ENCODE measurements at regions not wholly inside any gene's neighbourhood (a gene's known extent, or its start where the extent isn't known, plus 50 kb on each side); places are given as distances from the start of the nearest gene placed in this dataset.
"Not testable (repeated sequence)": the region's sequence is repeated elsewhere in the genome, so short reads cannot be mapped to it uniquely, and the experiment has no call there.

GRCh38 chr16:26569793-26570192 lies 496.9 kb upstream of the C16orf82 start:
- no peak for DNase-seq (ENCODE audit: low read depth in 2 of 2, low spot score in 1 of 2)

GRCh38 chr16:26578748-26579147 lies 488.0 kb upstream of the C16orf82 start:
- DNase-seq (ENCODE audit: low read depth in 2 of 2, low spot score in 1 of 2): no peak

- DNase-seq (ENCODE audit: low read depth in 2 of 2, low spot score in 1 of 2): no peak
These were observed 482.9 kb upstream of the C16orf82 start for GRCh38 chr16:26583803-26584202.

GRCh38 chr16:26593700-26594099 lies 473.0 kb upstream of the C16orf82 start:
- DNase-seq (ENCODE audit: low read depth in 2 of 2, low spot score in 1 of 2): no peak

GRCh38 chr16:26594666-26595065 lies 472.1 kb upstream of the C16orf82 start:
- no peak for DNase-seq (ENCODE audit: low read depth in 2 of 2, low spot score in 1 of 2)

- no peak for DNase-seq (ENCODE audit: low read depth in 2 of 2, low spot score in 1 of 2)
These were observed 471.5 kb upstream of the C16orf82 start for GRCh38 chr16:26595199-26595598.

GRCh38 chr16:26596033-26596432 lies 470.7 kb upstream of the C16orf82 start:
- not testable (repeated sequence) for DNase-seq (ENCODE audit: low read depth in 2 of 2, low spot score in 1 of 2)

- peak in 1 of 2 donors; percentile 35 for DNase-seq (ENCODE audit: low read depth in 2 of 2, low spot score in 1 of 2)
These were observed 468.7 kb upstream of the C16orf82 start for GRCh38 chr16:26598061-26598460.

GRCh38 chr16:26598998-26599784 lies 467.5 kb upstream of the C16orf82 start:
- DNase-seq (ENCODE audit: low read depth in 2 of 2, low spot score in 1 of 2): no peak

- no peak for DNase-seq (ENCODE audit: low read depth in 2 of 2, low spot score in 1 of 2)
These were observed 467.0 kb upstream of the C16orf82 start for GRCh38 chr16:26599785-26600104.

- DNase-seq (ENCODE audit: low read depth in 2 of 2, low spot score in 1 of 2): no peak
These were observed 465.4 kb upstream of the C16orf82 start for GRCh38 chr16:26601335-26601734.

- no peak for DNase-seq (ENCODE audit: low read depth in 2 of 2, low spot score in 1 of 2)
These were observed 461.0 kb upstream of the C16orf82 start for GRCh38 chr16:26605626-26606271.

- DNase-seq (ENCODE audit: low read depth in 2 of 2, low spot score in 1 of 2): no peak
These were observed 460.2 kb upstream of the C16orf82 start for GRCh38 chr16:26606381-26607150.

- DNase-seq (ENCODE audit: low read depth in 2 of 2, low spot score in 1 of 2): no peak
These were observed 452.4 kb upstream of the C16orf82 start for GRCh38 chr16:26614237-26614841.

GRCh38 chr16:26623442-26623841 lies 443.3 kb upstream of the C16orf82 start:
- DNase-seq (ENCODE audit: low read depth in 2 of 2, low spot score in 1 of 2): no peak

- DNase-seq (ENCODE audit: low read depth in 2 of 2, low spot score in 1 of 2): no peak
These were observed 438.8 kb upstream of the C16orf82 start for GRCh38 chr16:26627958-26628357.

GRCh38 chr16:26631365-26631764 lies 435.4 kb upstream of the C16orf82 start:
- not testable (repeated sequence) for DNase-seq (ENCODE audit: low read depth in 2 of 2, low spot score in 1 of 2)

- no peak for DNase-seq (ENCODE audit: low read depth in 2 of 2, low spot score in 1 of 2)
These were observed 424.6 kb upstream of the C16orf82 start for GRCh38 chr16:26642047-26642664.

GRCh38 chr16:26643519-26643918 lies 423.2 kb upstream of the C16orf82 start:
- DNase-seq (ENCODE audit: low read depth in 2 of 2, low spot score in 1 of 2): no peak

GRCh38 chr16:26644912-26645543 lies 421.7 kb upstream of the C16orf82 start:
- DNase-seq (ENCODE audit: low read depth in 2 of 2, low spot score in 1 of 2): no peak

GRCh38 chr16:26645614-26646013 lies 421.1 kb upstream of the C16orf82 start:
- peak in 1 of 2 donors; percentile 27 for DNase-seq (ENCODE audit: low read depth in 2 of 2, low spot score in 1 of 2)
